Colon (tissue), 2 donors: ENCODE measurements at regions not wholly inside any gene's neighbourhood (a gene's known extent, or its start where the extent isn't known, plus 50 kb on each side); places are given as distances from the start of the nearest gene placed in this dataset.

Experiments used
- FAIRE-seq: peaks from 2 replicates; lab custom pipeline; 2012; peaks lifted over from hg19 to GRCh38; lab: Jason Lieb, UNC
- donor health status: control.
- donor health status: control.

DNA sequence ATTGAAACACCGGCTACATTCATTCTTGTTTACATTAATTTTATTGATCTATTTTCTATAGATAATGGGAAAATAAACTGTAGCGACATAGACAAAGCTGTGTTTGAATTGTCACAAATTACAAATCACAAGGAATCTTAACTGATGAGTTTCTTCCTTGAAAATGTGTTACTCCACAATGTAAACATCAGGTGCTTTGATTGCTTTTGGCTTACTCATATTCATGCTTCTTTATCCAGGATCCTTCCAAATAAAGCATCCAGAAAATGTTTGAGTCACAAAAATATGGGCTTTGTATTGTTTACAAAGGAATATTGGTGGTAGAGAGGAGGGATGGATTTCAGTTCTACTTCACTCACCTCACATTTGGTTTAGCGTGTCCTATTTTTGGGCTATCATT lies 64.0 kb downstream of the BMP2 start:
- no peak for FAIRE-seq

DNA sequence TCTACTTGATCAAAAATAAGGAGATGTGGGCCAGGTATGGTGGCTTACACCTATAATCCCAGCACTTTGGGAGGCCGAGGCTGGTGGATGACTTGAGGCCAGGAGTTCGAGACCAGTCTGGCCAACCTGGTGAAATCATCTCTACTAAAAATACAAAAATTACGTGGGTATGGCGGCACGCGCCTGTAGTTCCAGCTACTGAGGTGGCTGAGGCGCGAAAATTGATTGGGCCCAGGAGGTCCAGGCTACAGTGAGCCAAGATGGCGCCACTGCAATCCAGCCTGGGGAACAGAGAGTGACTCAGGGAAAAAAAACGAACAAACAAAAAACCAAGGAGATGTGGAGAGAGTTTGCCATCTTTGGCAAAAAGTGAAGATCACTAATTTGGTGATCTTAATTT lies 65.3 kb downstream of the BMP2 start:
- FAIRE-seq, result no peak

DNA sequence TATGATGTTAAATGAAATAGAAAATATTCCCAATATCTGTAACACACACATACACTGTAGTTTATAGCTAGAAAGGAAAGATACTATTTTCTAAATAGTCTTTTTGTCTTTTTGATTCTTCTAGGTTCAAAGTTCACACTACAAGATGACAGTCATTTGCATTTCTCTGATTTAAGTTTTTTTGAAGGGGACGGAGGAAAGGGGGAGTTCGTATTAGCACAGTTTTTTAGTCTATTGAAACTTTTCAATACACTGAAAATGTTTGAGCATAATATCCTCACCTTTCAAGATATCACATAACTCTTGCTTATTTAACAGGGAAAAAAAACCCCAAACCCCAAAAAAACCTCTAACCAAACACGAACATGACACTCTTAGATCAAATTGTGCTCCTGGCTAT lies 68.1 kb downstream of the BMP2 start:
- FAIRE-seq, result no peak

DNA sequence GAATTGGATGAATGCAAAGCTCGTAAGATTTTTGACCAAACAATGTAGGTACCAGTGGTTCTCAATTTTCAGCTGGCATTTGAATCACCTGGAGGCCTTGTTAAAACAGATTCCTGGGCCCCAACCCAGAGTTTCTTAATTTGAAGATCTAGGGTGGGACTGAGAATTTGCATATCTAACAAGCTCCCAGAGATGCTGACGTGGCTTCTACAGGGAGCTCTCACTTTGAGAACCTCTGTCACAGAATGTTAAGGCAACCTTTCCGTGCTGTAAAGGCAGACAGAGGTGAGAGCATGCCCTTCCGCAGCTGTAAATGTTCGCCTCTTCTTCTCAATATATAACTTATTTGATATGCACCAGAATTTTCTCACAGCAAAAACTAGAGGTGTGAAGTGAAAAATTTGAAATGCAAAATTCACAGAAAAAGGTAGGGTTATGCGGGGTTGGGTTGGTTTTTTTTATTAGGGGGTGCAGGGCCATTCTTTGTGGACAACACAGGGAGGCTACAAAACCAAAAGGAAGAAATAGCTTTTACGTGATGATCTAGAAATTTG lies 69.4 kb downstream of the BMP2 start:
- FAIRE-seq, result no peak

DNA sequence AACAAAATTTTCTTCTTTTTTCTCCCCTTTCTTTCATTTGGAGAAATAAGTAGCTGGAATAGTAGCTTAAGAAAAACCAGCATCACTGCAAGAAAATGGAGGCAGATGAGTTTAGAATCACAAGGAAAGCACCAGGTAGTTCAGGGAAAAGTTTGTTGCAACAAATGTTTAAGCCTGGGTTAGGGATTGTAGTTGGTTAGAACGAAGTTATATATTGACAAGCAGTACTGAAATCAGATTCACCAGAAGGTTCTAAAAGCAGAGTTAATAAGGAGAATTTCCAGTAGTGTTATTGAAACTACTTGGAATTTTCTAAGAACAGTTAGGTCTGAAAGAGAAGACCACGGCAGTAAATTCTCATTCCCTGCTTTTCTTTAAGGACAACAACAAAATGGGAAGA lies 70.2 kb downstream of the BMP2 start:
- no peak for FAIRE-seq

DNA sequence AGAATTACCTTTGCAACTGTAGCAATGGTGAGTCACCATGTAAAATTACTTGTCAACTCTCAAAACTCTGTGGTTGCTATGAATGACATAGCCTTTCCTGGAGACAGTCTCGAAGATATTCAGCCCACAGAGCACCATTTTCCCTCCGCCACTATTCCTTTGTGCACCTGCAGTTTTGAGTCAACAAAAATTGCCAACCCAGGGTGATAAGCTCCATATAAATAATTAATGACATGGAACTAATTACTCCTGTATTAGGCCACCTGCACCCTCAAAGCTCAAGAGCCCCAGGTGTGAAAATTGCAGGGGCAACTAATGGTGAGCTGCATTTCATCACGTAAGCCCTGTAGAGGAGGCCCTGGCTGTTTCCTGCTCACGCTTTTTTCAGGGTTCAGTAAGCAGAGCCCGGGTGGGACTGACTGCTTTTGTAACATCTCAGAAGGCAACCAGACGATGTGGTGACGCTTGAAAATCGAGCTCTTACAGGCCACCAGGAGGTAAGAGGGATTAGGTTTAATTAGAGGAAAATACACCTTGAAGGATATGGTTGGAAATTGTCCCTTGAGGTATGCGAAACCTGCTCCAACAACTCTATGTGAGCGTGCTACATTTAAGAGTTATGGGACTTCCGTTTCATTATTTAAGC lies 70.8 kb downstream of the BMP2 start:
- no peak for FAIRE-seq

DNA sequence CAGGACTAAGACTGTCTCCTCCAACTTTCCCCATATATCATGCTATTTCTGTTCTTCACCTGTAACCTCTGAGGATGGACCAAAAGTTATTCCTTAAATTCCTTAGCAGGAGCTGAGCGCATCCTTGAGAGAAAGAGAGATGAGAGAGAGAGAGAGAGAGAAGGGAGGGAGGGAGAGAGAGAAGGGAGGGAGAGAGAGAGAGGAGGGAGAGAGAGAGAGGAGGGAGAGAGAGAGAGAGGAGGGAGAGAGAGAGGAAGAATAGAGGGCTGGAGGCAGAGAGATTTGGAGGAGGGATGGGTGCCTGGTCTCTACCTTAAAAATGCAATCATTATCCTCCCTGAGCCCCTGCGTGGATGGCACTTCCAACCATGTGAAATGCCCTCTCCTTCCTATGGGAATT lies 73.6 kb downstream of the BMP2 start:
- FAIRE-seq, result no peak

DNA sequence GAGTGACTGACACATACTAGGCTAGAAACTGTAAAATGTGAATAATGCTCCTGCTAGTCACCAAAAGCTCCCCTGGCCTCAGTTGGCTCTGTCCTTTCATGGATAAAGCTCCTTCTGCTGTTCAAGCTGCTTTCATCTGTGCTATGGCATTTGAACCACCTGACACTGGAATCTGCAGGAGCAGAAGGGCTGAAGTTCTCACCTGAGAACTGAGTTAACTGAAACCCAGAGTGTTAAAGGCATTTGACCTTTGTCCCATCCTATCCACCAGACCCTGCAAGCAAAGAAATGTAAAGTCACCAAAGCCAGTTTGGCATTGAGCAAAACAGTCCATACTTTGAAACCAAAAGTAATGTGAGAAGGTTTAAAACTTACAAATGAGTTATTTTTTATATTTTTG lies 77.7 kb downstream of the BMP2 start:
- no peak for FAIRE-seq

DNA sequence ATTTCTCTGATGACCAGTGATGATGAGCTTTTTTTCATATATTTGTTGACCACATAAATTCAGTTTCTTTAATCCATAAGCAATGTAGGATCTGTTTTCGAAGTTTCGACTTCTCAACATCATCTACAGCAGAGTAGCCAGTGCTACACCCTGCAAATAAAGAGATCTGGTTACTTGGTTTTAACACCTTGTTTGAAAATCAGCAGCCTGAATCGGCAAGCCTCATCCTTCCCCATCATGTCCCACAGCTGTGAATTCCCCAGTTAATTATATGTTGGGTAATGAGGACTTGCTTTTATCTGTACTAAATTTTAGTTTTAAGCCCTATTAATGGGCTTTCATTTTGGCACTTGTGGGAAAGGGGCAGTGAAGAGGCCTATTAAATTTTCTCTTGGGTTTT lies 80.6 kb downstream of the BMP2 start:
- FAIRE-seq, result no peak

DNA sequence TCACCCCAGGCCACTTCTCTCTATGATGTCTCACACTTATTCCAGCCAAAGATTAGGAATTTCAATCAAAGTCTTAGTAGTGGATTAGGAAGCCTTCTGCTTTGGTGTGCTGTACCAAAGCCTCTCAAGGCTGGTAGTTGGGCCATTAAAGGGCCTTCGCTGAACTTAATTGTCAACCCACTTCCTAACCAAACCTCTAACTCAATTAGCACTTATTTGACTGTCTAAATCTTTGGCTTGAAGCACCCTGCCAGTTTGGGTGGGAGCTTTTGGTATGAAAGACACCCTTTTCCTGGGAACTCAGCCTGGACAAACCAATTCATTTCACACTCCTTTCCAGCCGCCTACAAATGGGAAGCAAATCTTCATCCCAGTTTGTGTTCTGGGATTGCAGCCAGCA lies 81.5 kb downstream of the BMP2 start:
- FAIRE-seq, result no peak

DNA sequence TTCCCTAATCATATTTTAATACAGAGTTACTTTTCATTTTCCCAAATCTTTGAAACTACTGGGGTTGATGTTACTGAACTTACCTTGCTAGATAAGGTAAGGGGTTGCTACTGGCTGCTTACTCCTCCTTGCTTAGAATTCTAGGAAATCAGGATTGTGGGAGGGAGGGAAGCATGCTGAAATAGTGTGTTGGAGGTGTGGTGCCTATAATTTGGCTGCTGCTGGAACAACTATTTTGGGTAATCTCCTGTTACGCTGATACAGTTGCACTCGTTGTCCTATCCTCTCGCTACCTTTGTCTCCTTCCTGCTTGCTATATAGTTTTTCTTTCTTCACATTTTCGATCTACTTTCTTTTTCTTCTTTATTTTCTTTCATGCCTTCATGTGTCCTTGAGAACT lies 83.7 kb downstream of the BMP2 start:
- no peak for FAIRE-seq

DNA sequence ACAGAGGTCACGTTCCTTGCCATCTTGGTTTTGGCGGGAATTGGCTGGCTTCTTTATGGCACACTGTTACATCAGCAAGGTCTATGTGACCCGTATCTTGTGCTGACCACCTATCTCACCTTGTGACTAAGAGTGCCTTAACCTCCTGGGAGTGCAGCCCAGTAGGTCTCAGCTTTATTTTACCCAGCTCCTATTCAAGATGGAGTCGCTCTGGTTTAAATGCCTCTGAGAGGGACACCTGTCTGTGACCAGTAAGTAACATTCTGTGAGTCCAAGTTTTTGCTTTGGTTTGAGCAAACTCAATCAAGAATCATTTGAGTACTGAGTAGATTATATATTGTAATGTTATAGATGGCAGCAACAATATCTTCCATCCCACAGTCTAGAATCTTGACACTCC lies 85.0 kb downstream of the BMP2 start:
- no peak for FAIRE-seq

DNA sequence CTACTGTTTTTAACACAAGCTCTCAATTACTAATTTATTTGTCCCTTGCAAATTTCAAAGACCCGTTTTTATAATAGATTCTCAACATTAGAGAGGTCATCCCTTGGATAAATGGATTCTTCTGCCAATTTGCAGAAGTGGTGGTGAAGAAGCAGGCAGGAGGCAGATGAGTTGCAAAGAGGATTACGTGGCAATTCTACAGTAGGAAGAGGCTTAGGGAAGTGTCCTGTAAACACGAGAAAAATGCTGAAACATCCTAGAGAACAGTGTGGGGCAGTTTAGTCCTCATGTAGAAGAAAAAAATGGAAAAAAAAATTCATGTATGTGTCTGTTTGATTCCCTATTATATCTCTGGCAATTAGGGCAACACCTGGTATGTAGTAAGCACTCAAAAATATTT lies 87.6 kb downstream of the BMP2 start:
- no peak for FAIRE-seq

DNA sequence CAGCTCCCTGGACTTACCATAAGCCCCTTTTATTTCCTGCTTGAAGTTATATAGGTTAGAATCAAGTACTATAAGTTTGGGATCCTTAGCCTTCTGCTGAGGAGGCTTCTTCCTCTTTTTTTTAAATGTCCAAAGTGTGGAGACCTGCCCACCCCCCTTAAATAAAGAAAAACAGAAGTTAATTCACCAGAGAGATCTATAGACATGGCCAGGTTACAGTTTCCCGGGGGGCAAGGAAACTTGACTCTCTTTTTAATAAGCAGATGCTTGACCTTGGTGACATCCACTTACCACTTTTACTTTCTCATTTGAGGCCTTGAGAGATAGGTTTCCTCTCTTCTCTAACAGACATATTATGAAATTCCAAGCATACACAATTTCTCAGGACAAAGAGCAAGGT lies 88.3 kb downstream of the BMP2 start:
- FAIRE-seq, result no peak

DNA sequence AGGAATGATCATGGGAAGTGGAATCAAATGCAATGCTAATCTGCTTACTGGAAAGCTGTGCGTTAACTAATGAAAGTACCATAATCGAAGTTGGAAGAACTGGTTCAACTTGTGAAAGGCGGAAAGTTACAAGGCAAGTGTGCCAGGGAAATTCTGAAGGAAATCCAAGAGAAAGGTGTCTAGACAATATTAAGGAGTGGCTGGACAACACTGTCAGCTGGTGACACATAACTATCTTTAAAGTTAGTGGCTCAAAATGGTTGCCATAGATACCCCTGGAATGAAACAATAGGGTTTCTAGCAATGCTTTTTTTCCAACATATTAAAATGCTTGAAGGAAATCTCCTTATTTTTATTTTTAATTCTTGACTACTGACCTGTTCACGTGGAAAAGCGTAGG lies 90.4 kb downstream of the BMP2 start:
- no peak for FAIRE-seq

DNA sequence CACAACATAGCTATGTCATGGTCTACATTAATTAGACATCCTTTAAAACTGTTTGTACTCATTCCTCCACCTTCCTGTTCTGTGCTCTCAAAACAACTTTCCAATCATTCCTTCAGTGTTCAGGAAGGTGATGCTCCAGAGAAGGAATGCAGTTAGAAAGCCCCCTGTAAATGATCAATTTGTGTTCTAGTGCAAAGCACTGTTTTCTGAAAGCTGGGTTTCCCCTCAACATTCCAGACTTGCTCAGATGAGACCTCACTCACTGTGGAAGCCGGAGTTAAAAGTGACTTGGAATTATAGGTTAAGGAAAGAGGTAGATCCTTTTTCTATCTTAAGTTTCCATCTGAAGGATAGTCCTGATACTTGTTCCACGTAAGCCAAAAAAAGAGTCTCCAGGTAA lies 95.9 kb downstream of the BMP2 start:
- FAIRE-seq, result no peak

DNA sequence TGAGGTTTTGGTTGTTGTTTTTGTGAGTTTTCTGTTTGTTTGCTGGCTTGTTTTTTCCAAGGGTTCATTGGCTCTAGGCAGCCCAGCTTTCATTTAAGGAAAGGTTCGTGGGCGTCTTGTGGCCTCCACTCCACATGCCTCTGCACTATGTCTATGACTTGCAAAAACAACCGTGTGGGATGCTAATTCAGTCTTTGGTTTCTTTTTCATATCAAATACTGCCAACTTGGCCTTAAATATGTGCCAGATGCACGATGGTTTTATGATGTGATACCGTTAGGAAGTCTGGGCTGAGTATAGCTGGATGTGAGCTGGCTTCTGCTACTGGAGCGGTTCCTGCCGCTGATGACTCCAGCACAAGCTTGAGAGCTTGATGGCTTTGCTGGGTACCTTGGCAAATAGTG lies 96.3 kb downstream of the BMP2 start:
- FAIRE-seq, result no peak

DNA sequence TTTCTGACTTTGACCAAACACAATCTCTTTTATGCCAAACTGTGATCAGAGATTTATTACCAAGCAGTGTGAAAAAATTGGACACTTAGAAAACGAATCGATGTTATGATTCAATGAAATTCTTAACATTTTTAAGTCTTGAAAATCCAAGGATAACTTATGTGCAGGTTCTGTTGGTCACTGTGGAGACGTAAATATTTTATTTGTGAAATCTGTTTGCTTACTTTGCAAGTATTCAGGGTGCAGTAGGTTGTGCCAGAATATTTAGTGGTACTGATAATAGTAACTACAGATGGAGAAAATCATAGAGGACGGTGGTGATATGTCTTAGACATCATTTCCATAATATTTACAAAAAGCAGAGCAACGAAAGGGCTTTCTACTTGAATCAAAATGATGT lies 97.3 kb downstream of the BMP2 start:
- FAIRE-seq, result no peak

DNA sequence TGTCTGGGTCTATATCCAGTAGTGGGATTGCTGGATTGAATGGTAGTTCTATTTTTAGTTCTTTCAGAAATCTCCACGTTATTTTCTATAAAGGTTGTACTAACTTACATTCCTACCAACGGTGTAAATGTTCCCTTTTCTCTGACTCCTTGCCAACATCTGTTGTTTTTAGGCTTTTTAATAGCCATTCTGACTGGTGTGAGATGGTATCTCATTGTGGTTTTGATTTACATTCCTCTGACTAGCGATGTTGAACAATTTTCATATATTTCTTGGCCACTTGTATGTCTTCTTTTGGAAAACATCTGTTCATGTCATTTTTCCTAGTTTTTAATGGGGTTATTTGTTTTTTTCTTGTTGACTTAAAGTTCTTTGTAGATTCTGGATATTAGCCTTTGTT lies 99.3 kb downstream of the BMP2 start:
- no peak for FAIRE-seq

DNA sequence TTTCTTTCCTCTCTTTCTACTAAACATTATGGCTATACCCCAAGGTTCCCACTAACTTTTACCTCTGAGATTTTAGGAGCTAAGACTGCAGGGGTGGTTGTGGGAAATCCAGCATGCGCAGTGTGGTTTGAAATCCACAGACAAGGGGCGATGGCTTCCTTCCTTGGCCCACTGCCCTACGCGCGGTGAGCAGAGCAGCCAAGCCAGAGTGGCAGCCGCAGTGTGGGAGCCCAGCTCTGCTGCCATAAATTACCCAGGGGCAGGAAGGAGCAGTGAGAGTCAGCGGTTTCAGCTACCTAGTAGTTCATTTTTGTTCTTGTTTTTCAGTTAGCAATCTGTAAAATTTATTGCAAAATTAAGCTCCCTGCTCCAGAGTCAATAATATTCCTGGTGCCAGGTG lies 101.4 kb downstream of the BMP2 start:
- FAIRE-seq, result no peak

DNA sequence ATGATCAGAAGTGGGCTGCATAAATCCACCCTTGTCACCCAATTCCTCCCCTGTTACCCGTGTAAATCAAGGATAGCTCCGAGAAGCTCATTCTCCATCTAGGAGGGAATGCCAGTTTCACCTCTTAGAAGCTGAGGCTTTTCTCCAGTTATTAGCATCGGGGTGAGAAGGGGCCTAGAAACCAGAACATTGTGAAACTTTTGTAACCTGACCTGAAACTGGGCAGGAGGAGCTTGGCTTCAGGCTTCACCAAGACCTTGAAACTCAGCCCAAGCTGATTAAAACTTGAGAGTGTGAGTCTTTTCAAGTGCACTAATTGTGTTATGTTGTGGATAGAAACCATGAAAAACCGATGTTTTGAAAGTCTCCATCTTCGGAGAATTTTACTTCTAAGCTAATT lies 103.1 kb downstream of the BMP2 start:
- no peak for FAIRE-seq

DNA sequence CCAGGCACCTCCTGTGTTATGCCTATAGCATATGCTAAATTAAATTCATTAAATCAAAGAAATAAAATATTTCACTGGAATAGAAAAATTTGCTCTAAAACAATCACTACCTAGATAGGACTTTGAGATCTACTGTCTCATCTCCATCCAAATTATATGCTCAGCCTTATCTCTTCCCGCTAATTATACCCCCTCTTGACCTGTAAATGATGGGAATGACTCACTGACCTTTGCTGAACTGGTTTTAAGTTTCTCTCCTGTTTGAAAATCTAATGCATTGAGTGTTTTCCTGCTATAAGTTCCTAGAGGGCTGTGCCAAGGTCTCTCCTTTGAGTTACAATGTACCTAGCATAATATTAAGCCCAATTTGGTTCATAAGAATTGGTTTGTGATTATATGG lies 110.1 kb downstream of the BMP2 start:
- no peak for FAIRE-seq

DNA sequence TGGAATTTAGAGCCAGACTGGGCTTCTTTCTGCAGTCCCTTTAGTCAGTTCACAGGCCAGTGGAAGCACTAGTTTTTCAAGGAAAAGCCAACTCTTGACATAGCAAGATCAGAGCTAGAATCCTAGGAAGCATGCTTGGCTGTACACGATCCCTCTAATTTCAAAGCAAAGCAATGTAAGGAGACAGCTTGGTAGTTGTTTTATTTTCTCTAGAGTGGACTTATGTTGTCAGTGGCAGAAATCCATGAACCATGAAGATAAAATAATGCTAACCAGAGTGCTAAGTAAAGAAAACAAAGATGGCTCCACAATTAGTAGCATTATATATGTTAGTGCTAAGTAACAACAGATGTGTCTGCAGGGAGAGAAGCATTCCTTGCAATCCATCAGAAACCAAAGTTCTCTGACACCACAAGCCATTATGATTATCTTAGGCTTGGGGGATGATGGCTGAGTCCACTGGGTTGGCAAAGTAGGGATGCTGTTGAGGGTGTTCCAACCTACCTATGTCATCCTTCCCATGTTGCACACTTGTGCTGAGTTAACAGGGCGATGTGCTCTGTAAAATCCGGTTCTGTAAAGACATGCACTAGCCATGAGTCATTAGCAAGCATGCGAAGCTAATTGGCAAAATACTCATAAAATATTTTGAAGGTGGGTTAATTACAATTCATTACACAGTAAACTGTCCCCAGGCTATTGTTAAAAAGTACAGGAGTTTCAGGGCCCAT lies 115.2 kb downstream of the BMP2 start:
- no peak for FAIRE-seq

DNA sequence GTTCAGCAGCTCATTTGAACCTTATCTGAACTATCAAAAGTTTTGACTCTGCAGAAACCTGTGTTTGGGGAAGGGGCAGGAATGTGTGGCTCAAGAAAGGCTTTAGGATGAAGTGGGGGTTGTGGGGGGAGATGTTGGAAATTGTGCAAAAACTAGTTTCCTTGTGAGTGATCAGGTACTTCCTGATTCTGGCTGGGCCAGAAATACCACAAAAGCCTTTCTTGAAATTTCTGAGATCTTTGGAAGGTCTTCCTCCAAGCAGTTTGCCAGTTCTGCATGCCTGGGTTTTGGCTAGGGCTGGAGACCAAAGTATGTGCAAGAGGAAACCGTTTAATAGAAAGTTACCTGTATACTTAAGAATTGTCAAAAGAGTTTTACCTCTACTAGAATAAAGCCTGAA lies 116.6 kb downstream of the BMP2 start:
- no peak for FAIRE-seq
